ENCODE measurements at regions not wholly inside any gene's neighbourhood (a gene's known extent, or its start where the extent isn't known, plus 50 kb on each side); places are given as distances from the start of the nearest gene placed in this dataset.
A peak's percentile ranks its signal among the peaks of the same experiment; 100 is the strongest.

DNA sequence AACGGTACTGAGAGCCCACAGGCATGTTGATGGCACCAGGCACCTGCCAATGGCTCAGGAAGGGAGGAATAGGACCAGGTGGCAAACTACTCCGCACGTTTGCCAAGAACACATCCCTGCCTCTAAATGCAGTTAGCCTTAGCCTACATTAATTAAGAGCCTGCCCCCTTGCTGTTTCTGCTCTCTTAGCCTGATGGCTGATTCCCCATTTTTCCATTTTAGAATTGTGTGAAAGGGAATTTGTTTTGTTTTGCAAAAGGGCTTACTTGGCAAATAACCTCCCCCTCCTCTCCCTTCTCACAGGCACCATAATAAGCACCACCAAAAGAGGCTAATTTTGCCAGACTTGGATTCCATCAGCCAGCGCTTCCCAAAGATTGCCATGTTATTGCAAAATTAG lies 1203.2 kb downstream of the SORCS3 start (continued):
- TF ChIP-seq ATF2 (CRISPR knock-in tag; IDR thresholded peaks at IDR 0.05; ENCODE audit: borderline replicate concordance, low read depth): no peak
- no peak for TF ChIP-seq ZNF396 (CRISPR knock-in tag; IDR thresholded peaks at IDR 0.05; ENCODE audit: borderline replicate concordance)
- TF ChIP-seq ZNF232 (CRISPR knock-in tag; IDR thresholded peaks at IDR 0.05): no peak
- TF ChIP-seq, protein P1, sequence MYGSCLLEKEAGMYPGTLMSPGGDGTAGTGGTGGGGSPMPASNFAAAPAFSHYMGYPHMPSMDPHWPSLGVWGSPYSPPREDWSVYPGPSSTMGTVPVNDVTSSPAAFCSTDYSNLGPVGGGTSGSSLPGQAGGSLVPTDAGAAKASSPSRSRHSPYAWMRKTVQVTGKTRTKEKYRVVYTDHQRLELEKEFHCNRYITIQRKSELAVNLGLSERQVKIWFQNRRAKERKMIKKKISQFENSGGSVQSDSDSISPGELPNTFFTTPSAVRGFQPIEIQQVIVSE (CRISPR knock-in tag; IDR thresholded peaks at IDR 0.05; ENCODE audit: borderline replicate concordance): no peak

- peak overlapping the region; percentile 33 for H3K4me3 Mint-ChIP-seq
- ChIA-PET CTCF (no interaction called here), POLR2A (interaction anchor here (0.6 to 0.7 kb wide), 2 partner anchors 738 to 821 kb away, joined by 3 to 5 read pairs; no protein-coding TSS in a partner anchor)
- H3K4me1 Mint-ChIP-seq: peaks cover 54% of the 10 kb centered on the region
- ATAC-seq: no peak
- DNase-seq (ENCODE audit: low spot score): no peak
- no peaks in the 10 kb centered on the region; the same call in 1 of the 2 replicates for H3K27me3 Mint-ChIP-seq (ENCODE audit: low read depth)
- H3K27ac Mint-ChIP-seq: peak overlapping the region; percentile 54
- TF ChIP-seq NFE2L1 (CRISPR knock-in tag; IDR thresholded peaks at IDR 0.05): no peak
- TF ChIP-seq ZNF121 (CRISPR knock-in tag; IDR thresholded peaks at IDR 0.05): no peak
- TF ChIP-seq CREB1 (CRISPR knock-in tag; IDR thresholded peaks at IDR 0.05): no peak
- no peak for TF ChIP-seq ZNF232 (CRISPR knock-in tag; IDR thresholded peaks at IDR 0.05)
- no peak for TF ChIP-seq ZBTB21 (CRISPR knock-in tag; IDR thresholded peaks at IDR 0.05; ENCODE audit: borderline replicate concordance)
- no peak for TF ChIP-seq ZNF396 (CRISPR knock-in tag; IDR thresholded peaks at IDR 0.05; ENCODE audit: borderline replicate concordance)
- TF ChIP-seq, protein P2, sequence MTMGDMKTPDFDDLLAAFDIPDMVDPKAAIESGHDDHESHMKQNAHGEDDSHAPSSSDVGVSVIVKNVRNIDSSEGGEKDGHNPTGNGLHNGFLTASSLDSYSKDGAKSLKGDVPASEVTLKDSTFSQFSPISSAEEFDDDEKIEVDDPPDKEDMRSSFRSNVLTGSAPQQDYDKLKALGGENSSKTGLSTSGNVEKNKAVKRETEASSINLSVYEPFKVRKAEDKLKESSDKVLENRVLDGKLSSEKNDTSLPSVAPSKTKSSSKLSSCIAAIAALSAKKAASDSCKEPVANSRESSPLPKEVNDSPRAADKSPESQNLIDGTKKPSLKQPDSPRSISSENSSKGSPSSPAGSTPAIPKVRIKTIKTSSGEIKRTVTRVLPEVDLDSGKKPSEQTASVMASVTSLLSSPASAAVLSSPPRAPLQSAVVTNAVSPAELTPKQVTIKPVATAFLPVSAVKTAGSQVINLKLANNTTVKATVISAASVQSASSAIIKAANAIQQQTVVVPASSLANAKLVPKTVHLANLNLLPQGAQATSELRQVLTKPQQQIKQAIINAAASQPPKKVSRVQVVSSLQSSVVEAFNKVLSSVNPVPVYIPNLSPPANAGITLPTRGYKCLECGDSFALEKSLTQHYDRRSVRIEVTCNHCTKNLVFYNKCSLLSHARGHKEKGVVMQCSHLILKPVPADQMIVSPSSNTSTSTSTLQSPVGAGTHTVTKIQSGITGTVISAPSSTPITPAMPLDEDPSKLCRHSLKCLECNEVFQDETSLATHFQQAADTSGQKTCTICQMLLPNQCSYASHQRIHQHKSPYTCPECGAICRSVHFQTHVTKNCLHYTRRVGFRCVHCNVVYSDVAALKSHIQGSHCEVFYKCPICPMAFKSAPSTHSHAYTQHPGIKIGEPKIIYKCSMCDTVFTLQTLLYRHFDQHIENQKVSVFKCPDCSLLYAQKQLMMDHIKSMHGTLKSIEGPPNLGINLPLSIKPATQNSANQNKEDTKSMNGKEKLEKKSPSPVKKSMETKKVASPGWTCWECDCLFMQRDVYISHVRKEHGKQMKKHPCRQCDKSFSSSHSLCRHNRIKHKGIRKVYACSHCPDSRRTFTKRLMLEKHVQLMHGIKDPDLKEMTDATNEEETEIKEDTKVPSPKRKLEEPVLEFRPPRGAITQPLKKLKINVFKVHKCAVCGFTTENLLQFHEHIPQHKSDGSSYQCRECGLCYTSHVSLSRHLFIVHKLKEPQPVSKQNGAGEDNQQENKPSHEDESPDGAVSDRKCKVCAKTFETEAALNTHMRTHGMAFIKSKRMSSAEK (CRISPR knock-in tag; IDR thresholded peaks at IDR 0.05; ENCODE audit: borderline replicate concordance): no peak
- no peak for TF ChIP-seq GABPB1 (CRISPR knock-in tag; IDR thresholded peaks at IDR 0.05)
- TF ChIP-seq, protein P3, sequence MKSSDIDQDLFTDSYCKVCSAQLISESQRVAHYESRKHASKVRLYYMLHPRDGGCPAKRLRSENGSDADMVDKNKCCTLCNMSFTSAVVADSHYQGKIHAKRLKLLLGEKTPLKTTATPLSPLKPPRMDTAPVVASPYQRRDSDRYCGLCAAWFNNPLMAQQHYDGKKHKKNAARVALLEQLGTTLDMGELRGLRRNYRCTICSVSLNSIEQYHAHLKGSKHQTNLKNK (CRISPR knock-in tag; IDR thresholded peaks at IDR 0.05): no peak
- no peak for TF ChIP-seq ATF2 (CRISPR knock-in tag; IDR thresholded peaks at IDR 0.05; ENCODE audit: borderline replicate concordance, low read depth)
- TF ChIP-seq, protein P4, sequence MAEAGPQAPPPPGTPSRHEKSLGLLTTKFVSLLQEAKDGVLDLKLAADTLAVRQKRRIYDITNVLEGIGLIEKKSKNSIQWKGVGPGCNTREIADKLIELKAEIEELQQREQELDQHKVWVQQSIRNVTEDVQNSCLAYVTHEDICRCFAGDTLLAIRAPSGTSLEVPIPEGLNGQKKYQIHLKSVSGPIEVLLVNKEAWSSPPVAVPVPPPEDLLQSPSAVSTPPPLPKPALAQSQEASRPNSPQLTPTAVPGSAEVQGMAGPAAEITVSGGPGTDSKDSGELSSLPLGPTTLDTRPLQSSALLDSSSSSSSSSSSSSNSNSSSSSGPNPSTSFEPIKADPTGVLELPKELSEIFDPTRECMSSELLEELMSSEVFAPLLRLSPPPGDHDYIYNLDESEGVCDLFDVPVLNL (CRISPR knock-in tag; IDR thresholded peaks at IDR 0.05; ENCODE audit: borderline replicate concordance, low read depth): no peak
- H3K9me3 Mint-ChIP-seq: peaks cover 12% of the 10 kb centered on the region
- H3K36me3 Mint-ChIP-seq: 0 out of 2 replicates have a peak, but pooled peaks cover 4% of the 10 kb centered on the region
These were observed 1202.7 kb downstream of the SORCS3 start for GRCh38 chr10:105843786-105844185.

GRCh38 chr10:105840288-105840770 lies 1199.2 kb downstream of the SORCS3 start:
- peaks cover 52% of the 10 kb centered on the region for H3K4me1 Mint-ChIP-seq
- ChIA-PET POLR2A (no interaction called here), CTCF (no interaction called here)
- no peaks in the 10 kb centered on the region for H3K27me3 Mint-ChIP-seq (ENCODE audit: low read depth)
- DNase-seq (ENCODE audit: low spot score) (no peak), ATAC-seq (no peak)
- no peaks in the 10 kb centered on the region for H3K9me3 Mint-ChIP-seq
- no peak overlapping the region for H3K27ac Mint-ChIP-seq
- no peak overlapping the region for H3K4me3 Mint-ChIP-seq
- H3K36me3 Mint-ChIP-seq: no peaks in the 10 kb centered on the region
- no peak for TF ChIP-seq NFE2L1 (CRISPR knock-in tag; IDR thresholded peaks at IDR 0.05)
- TF ChIP-seq GTF2I (CRISPR knock-in tag; conservative IDR thresholded peaks at IDR 0.05): no peak
- TF ChIP-seq, protein P5, sequence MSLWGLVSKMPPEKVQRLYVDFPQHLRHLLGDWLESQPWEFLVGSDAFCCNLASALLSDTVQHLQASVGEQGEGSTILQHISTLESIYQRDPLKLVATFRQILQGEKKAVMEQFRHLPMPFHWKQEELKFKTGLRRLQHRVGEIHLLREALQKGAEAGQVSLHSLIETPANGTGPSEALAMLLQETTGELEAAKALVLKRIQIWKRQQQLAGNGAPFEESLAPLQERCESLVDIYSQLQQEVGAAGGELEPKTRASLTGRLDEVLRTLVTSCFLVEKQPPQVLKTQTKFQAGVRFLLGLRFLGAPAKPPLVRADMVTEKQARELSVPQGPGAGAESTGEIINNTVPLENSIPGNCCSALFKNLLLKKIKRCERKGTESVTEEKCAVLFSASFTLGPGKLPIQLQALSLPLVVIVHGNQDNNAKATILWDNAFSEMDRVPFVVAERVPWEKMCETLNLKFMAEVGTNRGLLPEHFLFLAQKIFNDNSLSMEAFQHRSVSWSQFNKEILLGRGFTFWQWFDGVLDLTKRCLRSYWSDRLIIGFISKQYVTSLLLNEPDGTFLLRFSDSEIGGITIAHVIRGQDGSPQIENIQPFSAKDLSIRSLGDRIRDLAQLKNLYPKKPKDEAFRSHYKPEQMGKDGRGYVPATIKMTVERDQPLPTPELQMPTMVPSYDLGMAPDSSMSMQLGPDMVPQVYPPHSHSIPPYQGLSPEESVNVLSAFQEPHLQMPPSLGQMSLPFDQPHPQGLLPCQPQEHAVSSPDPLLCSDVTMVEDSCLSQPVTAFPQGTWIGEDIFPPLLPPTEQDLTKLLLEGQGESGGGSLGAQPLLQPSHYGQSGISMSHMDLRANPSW (CRISPR knock-in tag; conservative IDR thresholded peaks at IDR 0.05; ENCODE audit: low read depth): no peak
- TF ChIP-seq, protein P1 (CRISPR knock-in tag; IDR thresholded peaks at IDR 0.05; ENCODE audit: borderline replicate concordance): no peak
- TF ChIP-seq, protein P6, sequence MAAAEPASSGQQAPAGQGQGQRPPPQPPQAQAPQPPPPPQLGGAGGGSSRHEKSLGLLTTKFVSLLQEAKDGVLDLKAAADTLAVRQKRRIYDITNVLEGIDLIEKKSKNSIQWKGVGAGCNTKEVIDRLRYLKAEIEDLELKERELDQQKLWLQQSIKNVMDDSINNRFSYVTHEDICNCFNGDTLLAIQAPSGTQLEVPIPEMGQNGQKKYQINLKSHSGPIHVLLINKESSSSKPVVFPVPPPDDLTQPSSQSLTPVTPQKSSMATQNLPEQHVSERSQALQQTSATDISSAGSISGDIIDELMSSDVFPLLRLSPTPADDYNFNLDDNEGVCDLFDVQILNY (CRISPR knock-in tag; IDR thresholded peaks at IDR 0.05): no peak
- no peak for TF ChIP-seq SMAD4 (CRISPR knock-in tag; IDR thresholded peaks at IDR 0.05)
